Endothelial cell of umbilical vein (primary cell): ENCODE measurements at regions not wholly inside any gene's neighbourhood (a gene's known extent, or its start where the extent isn't known, plus 50 kb on each side); places are given as distances from the start of the nearest gene placed in this dataset.

Source experiments
- BruUV-seq: library from RNA; stranded (reverse); fragments of 400-500 nt; replicated peaks from 2 replicates; lab custom pipeline; 2021; lab: Mats Ljungman, UMichigan
- CTCF ChIA-PET: fragments of 300-600, 350-600 bp; sonication (Branson Sonifier 250); formaldehyde crosslinking; loops from one replicate; lab custom pipeline; 2021; ENCODE audit warnings: antibody characterized with exemption, inconsistent platforms; lab: Charles Lee
- POLR2A ChIA-PET: fragments of 300-600, 350-600 bp; sonication (Branson Sonifier 250); formaldehyde crosslinking; loops from one replicate; lab custom pipeline; 2021; ENCODE audit warnings: antibody characterized with exemption, inconsistent platforms; lab: Charles Lee
- DNase-seq: peaks from one replicate; pipeline ENCODE4 v3.0.0-alpha.2; 2011; ENCODE audit warnings: low read depth, low spot score
- FAIRE-seq: peaks from 2 replicates; lab custom pipeline; 2011; peaks lifted over from hg19 to GRCh38; lab: Jason Lieb, UNC
- H2AFZ ChIP-seq: 2 replicates; pipeline ENCODE4 v1.6.0; 2012; ENCODE audit warnings: low read depth, low read length, control low read depth, inconsistent platforms
- H3K27ac ChIP-seq: 2 replicates; pipeline ENCODE4 v1.5.1; 2011; ENCODE audit warnings: low read depth, mild to moderate bottlenecking, control low read depth, low read length, moderate library complexity; ENCODE audit not compliant: insufficient read depth
- H3K27me3 ChIP-seq, 2 experiments: 2 replicates each; pipeline versions ENCODE4 v1.6.0 to v1.6.1; 2011; ENCODE audit warnings: low read length in 2 of 2, mixed read lengths in 1 of 2; ENCODE audit not compliant: control insufficient read depth in 2 of 2, insufficient read depth in 2 of 2
- H3K36me3 ChIP-seq, 2 experiments: 2 replicates in 1 of 2; 3 replicates in 1 of 2; pipeline ENCODE4 v1.5.1; 2011; ENCODE audit warnings: low read length in 2 of 2, mild to moderate bottlenecking in 1 of 2, moderate library complexity in 1 of 2; ENCODE audit not compliant: control insufficient read depth in 2 of 2, insufficient read depth in 2 of 2; ENCODE audit errors: extremely low read depth in 1 of 2
- H3K4me1 ChIP-seq: 3 replicates; pipeline ENCODE4 v1.5.1; 2011; ENCODE audit warnings: mild to moderate bottlenecking, low read length; ENCODE audit not compliant: control insufficient read depth, insufficient read depth; ENCODE audit errors: extremely low read depth
- H3K4me2 ChIP-seq: 2 replicates; pipeline ENCODE4 v1.6.1; 2011; ENCODE audit warnings: low read length, control low read depth, mixed read lengths; ENCODE audit not compliant: insufficient read depth
- H3K4me3 ChIP-seq, 3 experiments: fragments of 200-600 bp in 1 of 3; sonication (generic), shearing (Covaris generic) in 1 of 3; replicated peaks in 1 of 3; 2 replicates each; pipeline ENCODE4 v1.5.1; 2011 to 2016; ENCODE audit warnings: control low read depth in 3 of 3, low read length in 3 of 3, mild to moderate bottlenecking in 2 of 3, inconsistent platforms in 1 of 3, low read depth in 1 of 3, moderate library complexity in 1 of 3; ENCODE audit not compliant: insufficient read depth in 1 of 3
- H3K79me2 ChIP-seq: 2 replicates; pipeline ENCODE4 v1.6.0; 2012; ENCODE audit warnings: low read length, inconsistent platforms; ENCODE audit not compliant: control insufficient read depth, insufficient read depth
- H3K9ac ChIP-seq: replicated peaks from 2 replicates; pipeline ENCODE3; 2011; ENCODE audit warnings: low read length, control low read depth; ENCODE audit not compliant: insufficient read depth; ENCODE audit errors: extremely low read depth
- H3K9me1 ChIP-seq: replicated peaks from 3 replicates; pipeline ENCODE4 v1.6.0; 2011; ENCODE audit warnings: mild to moderate bottlenecking, low read length; ENCODE audit not compliant: control insufficient read depth, insufficient read depth; ENCODE audit errors: extremely low read depth
- H3K9me3 ChIP-seq: replicated peaks from 2 replicates; pipeline ENCODE4 v1.5.1; 2012; ENCODE audit warnings: low read length, inconsistent platforms; ENCODE audit not compliant: control insufficient read depth, insufficient read depth
- H4K20me1 ChIP-seq: replicated peaks from 2 replicates; pipeline ENCODE3; 2011; ENCODE audit warnings: mild to moderate bottlenecking, low read length; ENCODE audit not compliant: control insufficient read depth, insufficient read depth; ENCODE audit errors: extremely low read depth
- EZH2 ChIP-seq: IDR thresholded peaks from 2 replicates; pipeline ENCODE4 v1.6.1; 2012; ENCODE audit warnings: borderline replicate concordance, low read depth, mild to moderate bottlenecking, moderate library complexity, low read length, inconsistent platforms; ENCODE audit not compliant: severe bottlenecking
- FOS ChIP-seq: IDR thresholded peaks from 2 replicates; pipeline ENCODE4 v1.6.1; 2011; ENCODE audit warnings: mild to moderate bottlenecking, low read length, moderate library complexity, borderline replicate concordance; ENCODE audit not compliant: insufficient read depth
- GATA2 ChIP-seq: IDR thresholded peaks from 2 replicates; pipeline ENCODE4 v1.7.0; 2011; ENCODE audit warnings: low read depth, mild to moderate bottlenecking, moderate library complexity, mixed read lengths, low read length; ENCODE audit not compliant: insufficient read length, insufficient read depth
- JUN ChIP-seq: IDR thresholded peaks from 2 replicates; pipeline ENCODE4 v1.6.1; 2011; ENCODE audit warnings: borderline replicate concordance, low read depth; ENCODE audit not compliant: insufficient read length, insufficient read depth
- MYC ChIP-seq: IDR thresholded peaks from one replicate; pipeline ENCODE4 v1.6.1; 2011; ENCODE audit warnings: mild to moderate bottlenecking, low read depth, low read length
- POLR2A ChIP-seq: IDR thresholded peaks from 2 replicates; pipeline ENCODE4 v1.6.1; 2012; ENCODE audit warnings: low read depth, mild to moderate bottlenecking, control low read depth, low read length
- POLR2AphosphoS5 ChIP-seq: IDR thresholded peaks from 2 replicates; pipeline ENCODE4 v1.6.1; 2012; ENCODE audit warnings: low read depth, mild to moderate bottlenecking, control low read depth, low read length, moderate library complexity; ENCODE audit not compliant: insufficient read depth
- dilution Hi-C: fragments of 300-500 bp; cut with MboI; formaldehyde crosslinking; loops from one replicate; pipeline ENCODE4 v1.15.0; 2019; ENCODE audit warnings: low sequenced_read_pairs; ENCODE audit not compliant: extremely low pct_ligation_motif_present
- intact Hi-C: fragments of 100-400 bp; cut with micrococcal nuclease; formaldehyde crosslinking; loops from one replicate; pipeline ENCODE4 v1.10.0; 2022
- TF ChIP-seq, protein P1 (sequence below), 2 donors: IDR thresholded peaks; 1 replicate in 1 of 2; 2 replicates in 1 of 2; pipeline ENCODE4 v1.5.1; 2011; ENCODE audit warnings: low read length in 2 of 2, mild to moderate bottlenecking in 2 of 2, moderate library complexity in 2 of 2, control low read depth in 1 of 2, inconsistent platforms in 1 of 2, low read depth in 1 of 2; ENCODE audit not compliant: insufficient read depth in 1 of 2; ENCODE audit errors: extremely low read depth in 1 of 2
- TF ChIP-seq, protein P2 (sequence below): IDR thresholded peaks from 2 replicates; pipeline ENCODE4 v1.6.1; 2011; ENCODE audit not compliant: insufficient read depth, insufficient read length

DNA sequence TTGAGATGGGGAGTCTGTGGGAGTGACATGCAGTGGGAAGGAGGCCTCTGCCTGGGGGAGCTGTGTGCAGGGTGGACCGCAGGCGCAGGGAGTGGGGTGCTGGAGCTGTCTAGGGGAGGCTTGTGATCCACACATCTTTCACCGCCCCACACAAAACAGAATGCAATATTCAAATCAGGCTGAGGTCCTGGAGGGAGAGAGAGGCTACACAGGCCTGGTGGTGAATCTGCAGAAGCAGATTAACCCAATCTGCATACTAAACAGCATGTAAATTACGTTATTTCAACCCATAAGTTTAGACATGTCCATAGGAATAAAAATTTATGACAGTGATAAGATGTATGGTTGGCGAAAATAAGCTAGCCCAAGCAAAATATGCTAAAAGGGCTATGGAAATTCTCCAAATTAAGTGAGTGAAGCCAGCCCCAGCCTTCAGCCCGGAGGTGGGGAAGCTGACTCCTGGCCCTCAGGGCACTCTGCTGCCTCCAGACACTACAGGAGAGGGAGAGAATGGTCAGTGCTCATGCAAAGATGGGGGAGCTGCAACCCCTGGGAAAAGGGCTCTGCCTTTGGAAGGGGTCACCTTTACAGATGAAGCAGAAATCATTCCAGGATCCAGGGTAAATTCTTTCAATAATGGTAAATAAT, 156.2 kb upstream of the CTTNBP2NL start:
- dilution Hi-C loops: no loop called here
- no peak overlapping the region for H3K27ac ChIP-seq
- no peak overlapping the region for H3K9ac ChIP-seq
- H2AFZ ChIP-seq: no peak overlapping the region
- CTCF ChIA-PET: no interaction called here
- POLR2A ChIA-PET: no interaction called here
- no peaks in the 10 kb centered on the region for H3K9me1 ChIP-seq
- H3K79me2 ChIP-seq: no peaks in the 10 kb centered on the region
- no peaks in the 10 kb centered on the region for H4K20me1 ChIP-seq
- TF ChIP-seq JUN (no peak), POLR2A (no peak), POLR2AphosphoS5 (no peak), FOS (no peak), EZH2 (no peak), MYC (no peak), GATA2 (no peak)
- TF ChIP-seq, protein P1, sequence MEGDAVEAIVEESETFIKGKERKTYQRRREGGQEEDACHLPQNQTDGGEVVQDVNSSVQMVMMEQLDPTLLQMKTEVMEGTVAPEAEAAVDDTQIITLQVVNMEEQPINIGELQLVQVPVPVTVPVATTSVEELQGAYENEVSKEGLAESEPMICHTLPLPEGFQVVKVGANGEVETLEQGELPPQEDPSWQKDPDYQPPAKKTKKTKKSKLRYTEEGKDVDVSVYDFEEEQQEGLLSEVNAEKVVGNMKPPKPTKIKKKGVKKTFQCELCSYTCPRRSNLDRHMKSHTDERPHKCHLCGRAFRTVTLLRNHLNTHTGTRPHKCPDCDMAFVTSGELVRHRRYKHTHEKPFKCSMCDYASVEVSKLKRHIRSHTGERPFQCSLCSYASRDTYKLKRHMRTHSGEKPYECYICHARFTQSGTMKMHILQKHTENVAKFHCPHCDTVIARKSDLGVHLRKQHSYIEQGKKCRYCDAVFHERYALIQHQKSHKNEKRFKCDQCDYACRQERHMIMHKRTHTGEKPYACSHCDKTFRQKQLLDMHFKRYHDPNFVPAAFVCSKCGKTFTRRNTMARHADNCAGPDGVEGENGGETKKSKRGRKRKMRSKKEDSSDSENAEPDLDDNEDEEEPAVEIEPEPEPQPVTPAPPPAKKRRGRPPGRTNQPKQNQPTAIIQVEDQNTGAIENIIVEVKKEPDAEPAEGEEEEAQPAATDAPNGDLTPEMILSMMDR (IDR thresholded peaks at IDR 0.05; ENCODE audit: extremely low read depth in 1 of 2, insufficient read depth in 1 of 2, low read depth in 1 of 2, low read length in 2 of 2): no peak
- TF ChIP-seq, protein P2, sequence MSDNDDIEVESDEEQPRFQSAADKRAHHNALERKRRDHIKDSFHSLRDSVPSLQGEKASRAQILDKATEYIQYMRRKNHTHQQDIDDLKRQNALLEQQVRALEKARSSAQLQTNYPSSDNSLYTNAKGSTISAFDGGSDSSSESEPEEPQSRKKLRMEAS: no peak
- no peak overlapping the region for H3K4me3 ChIP-seq
- no peaks in the 10 kb centered on the region for H3K4me1 ChIP-seq
- FAIRE-seq: no peak
- intact Hi-C loops: no loop called here
- H3K9me3 ChIP-seq: no peaks in the 10 kb centered on the region
- BruUV-seq: no TSS peak
- no peaks in the 10 kb centered on the region for H3K27me3 ChIP-seq
- no peak for DNase-seq
- H3K36me3 ChIP-seq: no peaks in the 10 kb centered on the region
- no peak overlapping the region for H3K4me2 ChIP-seq
